ENCODE measurements at regions not wholly inside any gene's neighbourhood (a gene's known extent, or its start where the extent isn't known, plus 50 kb on each side); places are given as distances from the start of the nearest gene placed in this dataset.

DNA sequence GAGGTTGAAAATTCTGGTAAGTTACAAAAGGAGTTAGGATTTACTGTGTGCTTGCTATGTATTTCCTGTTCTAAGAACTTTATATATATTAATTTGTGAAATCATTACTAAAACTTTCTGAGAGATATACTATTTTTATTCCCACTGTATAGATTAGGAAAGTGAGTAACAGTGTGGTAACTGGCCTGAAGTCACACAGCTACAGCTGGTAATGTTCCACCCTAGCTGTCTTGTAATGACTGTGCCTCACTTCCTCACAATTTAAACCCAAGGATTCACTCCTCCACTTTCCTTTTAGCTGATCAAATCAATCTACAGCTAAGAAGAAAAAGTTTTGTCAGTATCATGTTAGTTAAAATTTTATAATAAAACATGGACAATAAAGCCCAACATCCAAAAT is 278.8 kb downstream of the GAS1 start:
- TF ChIP-seq, protein P1, sequence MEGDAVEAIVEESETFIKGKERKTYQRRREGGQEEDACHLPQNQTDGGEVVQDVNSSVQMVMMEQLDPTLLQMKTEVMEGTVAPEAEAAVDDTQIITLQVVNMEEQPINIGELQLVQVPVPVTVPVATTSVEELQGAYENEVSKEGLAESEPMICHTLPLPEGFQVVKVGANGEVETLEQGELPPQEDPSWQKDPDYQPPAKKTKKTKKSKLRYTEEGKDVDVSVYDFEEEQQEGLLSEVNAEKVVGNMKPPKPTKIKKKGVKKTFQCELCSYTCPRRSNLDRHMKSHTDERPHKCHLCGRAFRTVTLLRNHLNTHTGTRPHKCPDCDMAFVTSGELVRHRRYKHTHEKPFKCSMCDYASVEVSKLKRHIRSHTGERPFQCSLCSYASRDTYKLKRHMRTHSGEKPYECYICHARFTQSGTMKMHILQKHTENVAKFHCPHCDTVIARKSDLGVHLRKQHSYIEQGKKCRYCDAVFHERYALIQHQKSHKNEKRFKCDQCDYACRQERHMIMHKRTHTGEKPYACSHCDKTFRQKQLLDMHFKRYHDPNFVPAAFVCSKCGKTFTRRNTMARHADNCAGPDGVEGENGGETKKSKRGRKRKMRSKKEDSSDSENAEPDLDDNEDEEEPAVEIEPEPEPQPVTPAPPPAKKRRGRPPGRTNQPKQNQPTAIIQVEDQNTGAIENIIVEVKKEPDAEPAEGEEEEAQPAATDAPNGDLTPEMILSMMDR (IDR thresholded peaks at IDR 0.05), result no peak
- DNase-seq (ENCODE audit: low spot score) (no peak), ATAC-seq (ENCODE audit: low FRiP score) (no peak)

DNA sequence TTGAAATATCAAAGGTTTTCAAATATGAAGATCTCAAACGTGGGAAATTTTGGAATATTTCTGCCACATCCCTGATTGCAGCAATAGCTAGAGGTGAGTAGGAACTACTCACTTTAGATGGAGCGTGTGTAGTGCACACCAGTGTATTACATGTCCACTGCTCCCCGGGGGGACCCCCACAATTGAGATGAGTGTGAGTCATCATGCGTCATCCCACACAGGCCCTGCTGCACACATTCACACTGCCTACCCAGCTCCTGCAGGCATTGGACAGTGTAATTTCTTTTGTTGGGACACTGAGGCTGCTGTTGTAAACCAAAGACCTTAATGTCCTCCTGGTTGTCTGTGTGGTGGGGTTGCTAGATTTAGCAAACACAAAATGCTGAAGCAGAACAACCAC is 280.0 kb downstream of the GAS1 start:
- no peak for DNase-seq (ENCODE audit: low spot score)
- no peak for ATAC-seq (ENCODE audit: low FRiP score)
- TF ChIP-seq, protein P1 (IDR thresholded peaks at IDR 0.05), result no peak

DNA sequence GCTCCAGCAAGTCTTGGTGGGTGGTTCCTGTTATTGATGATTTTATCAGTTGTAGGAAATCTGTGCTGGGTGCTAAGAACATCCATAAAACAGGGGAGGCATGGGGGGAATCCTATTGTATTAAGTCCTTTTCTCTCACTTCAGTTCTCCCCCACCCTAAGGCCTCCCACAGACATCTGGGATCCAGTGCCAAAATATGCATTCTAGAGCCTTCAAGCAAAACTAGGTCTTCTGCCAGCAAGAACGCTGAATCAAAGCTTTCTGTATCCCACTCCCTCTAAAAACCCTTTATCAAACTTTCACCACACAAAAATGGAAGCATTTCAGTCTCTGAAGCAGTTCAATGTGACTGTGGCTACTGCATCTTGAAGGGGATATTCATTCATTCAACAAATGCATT is 281.9 kb downstream of the GAS1 start:
- TF ChIP-seq, protein P1 (IDR thresholded peaks at IDR 0.05), result no peak
- no peak for ATAC-seq (ENCODE audit: low FRiP score)
- no peak for DNase-seq (ENCODE audit: low spot score)

DNA sequence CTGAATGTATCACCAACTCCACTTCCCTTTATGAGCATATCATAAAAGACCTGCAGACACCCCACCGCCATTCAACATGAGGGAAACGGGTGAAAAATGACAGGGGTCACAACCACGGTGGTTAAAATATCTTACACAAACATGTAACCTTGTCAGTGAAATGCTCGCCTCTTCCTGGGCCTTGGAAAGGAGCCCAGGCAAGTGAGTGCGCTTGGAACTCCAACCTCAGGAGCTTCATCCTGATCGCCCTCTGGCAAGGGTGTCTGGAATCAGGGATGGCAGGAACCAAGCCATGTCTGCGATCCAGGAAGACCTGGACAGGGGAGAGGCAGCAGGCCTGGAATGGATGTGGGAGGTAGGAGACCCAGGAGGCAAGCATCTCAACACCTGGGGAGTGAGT is 282.7 kb downstream of the GAS1 start:
- ATAC-seq (ENCODE audit: low FRiP score) (no peak), DNase-seq (ENCODE audit: low spot score) (no peak)
- TF ChIP-seq, protein P1 (IDR thresholded peaks at IDR 0.05), result no peak

DNA sequence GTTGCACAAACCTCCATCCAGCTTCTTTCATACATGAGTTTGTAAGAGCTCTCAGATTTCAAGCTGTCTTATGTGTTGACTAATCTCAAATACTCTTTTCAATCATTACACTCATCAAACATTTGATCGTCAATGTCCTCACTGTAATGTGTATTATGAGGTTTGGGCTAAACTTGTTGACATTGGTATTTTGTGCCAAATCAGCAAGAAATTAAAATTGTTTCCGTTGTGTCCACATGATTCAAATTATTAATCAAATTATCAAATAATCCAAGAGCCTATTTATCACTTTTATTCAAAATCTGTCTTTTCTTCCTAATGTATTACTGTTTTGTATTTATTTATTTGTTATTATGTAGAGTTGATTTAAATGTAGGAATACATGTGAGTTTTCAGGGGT is 283.4 kb downstream of the GAS1 start:
- no peak for ATAC-seq (ENCODE audit: low FRiP score)
- no peak for DNase-seq (ENCODE audit: low spot score)
- TF ChIP-seq, protein P1 (IDR thresholded peaks at IDR 0.05), result no peak

DNA sequence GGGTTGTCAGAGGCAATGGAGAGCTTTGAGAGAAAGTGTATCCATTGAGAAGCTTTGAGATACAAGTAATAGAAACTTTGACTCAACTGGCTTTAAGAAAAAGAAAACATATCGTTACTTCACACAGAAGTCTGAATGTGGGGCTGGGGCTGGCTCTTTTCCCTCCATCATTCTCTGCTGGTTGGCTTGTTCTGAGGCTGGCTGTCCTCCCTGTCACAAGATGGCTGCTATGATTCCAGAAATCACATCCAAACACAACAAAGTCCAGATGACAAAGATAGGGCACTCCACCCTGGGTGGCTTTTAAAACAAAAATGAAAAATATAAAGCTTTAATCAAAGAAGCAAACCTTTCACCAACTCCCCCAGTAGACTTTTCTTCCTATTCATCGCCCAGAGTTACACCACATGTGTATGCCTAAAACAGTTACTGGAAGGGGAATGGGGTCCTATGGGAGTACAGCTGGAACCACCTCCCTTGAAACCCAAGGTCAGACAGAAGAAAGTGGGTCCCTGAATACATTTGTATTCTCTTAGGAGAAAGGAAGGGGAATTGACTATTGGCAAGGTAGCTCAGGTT is 284.3 kb downstream of the GAS1 start:
- DNase-seq (ENCODE audit: low spot score) (no peak), ATAC-seq (ENCODE audit: low FRiP score) (no peak)
- TF ChIP-seq, protein P1 (IDR thresholded peaks at IDR 0.05), result no peak

DNA sequence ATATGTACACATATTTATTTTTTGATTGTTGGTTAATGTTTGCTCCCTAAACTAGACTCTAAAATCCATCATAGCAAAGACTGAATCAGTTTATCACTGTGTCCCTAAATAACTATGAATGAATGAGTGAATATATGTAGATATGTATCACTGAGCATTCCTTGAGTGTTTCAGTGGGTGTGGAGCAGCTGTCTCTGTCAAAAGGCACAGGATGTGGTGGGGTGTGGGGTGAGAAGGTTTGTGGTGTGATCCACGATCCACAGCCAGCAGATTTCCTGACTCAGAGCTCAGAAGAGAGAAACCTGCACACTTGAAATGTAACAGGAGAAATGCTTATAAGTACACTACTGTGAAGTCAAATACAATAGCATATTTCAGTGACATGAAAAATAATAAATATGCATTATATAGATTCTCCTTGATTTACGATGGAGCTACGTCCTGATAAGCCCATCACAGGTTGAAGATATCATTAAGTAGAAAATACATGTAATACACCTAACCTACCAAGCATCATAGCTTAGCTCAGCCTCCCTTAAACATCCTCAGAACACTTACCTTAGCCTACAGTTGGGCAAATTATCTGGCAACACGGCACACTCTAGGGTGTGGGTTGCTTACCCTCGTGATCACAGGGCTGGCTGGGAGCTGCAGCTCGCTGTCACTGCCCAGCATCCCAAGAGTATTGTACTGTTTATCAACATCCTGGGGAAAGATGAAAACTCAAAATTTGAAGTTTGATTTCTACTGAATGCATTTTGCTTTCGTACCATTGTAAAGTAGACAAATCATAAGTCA is 287.0 kb downstream of the GAS1 start:
- DNase-seq (ENCODE audit: low spot score), result no peak
- TF ChIP-seq, protein P1 (IDR thresholded peaks at IDR 0.05), result no peak
- no peak for ATAC-seq (ENCODE audit: low FRiP score)
